PC-3 (cell line): ENCODE measurements at regions not wholly inside any gene's neighbourhood (a gene's known extent, or its start where the extent isn't known, plus 50 kb on each side); places are given as distances from the start of the nearest gene placed in this dataset.

Experiments used
- ATAC-seq: fragments of 200-7000 bp; cut with Tn5 transposase; 2 replicates; pipeline ENCODE4 v1.9.1; 2020; ENCODE audit warnings: mild to moderate bottlenecking, moderate library complexity
- BruUV-seq: library from RNA; stranded (reverse); fragments of 400-500 nt; replicated peaks from 2 replicates; lab custom pipeline; 2021; lab: Mats Ljungman, UMichigan
- CTCF ChIA-PET: fragments of 300-600 bp; sonication (Branson Sonifier 250); formaldehyde crosslinking; loops from one replicate; lab custom pipeline; 2022; ENCODE audit warnings: antibody characterized with exemption; lab: Charles Lee
- POLR2A ChIA-PET: fragments of 300-600 bp; sonication (Branson Sonifier 250); formaldehyde crosslinking; loops from one replicate; lab custom pipeline; 2022; ENCODE audit warnings: antibody characterized with exemption; ENCODE audit not compliant: unreplicated experiment; lab: Charles Lee
- DNase-seq: peaks from one replicate; pipeline ENCODE4 v3.0.0-alpha.2; 2015
- H2AFZ ChIP-seq: fragments of 300-600 bp; sonication (generic); 2 replicates; pipeline ENCODE4 v1.6.0; 2016; ENCODE audit warnings: antibody characterized with exemption, low read length
- H3F3A ChIP-seq: fragments of 300-600 bp; sonication (generic); one replicate; pipeline ENCODE4 v1.6.0; 2017; ENCODE audit warnings: antibody characterized with exemption, low read length, control low read depth, mild to moderate bottlenecking; ENCODE audit not compliant: unreplicated experiment
- H3K27ac ChIP-seq: fragments of 300-600 bp; sonication (generic); 2 replicates; pipeline ENCODE4 v1.5.1; 2016; ENCODE audit warnings: mild to moderate bottlenecking, low read length
- H3K27me3 ChIP-seq: fragments of 300-600 bp; sonication (generic); 2 replicates; pipeline ENCODE4 v1.6.1; 2016; ENCODE audit warnings: low read length, mixed read lengths
- H3K36me3 ChIP-seq: fragments of 300-600 bp; sonication (generic); 2 replicates; pipeline ENCODE4 v1.6.1; 2016; ENCODE audit warnings: low read depth, mixed run types, low read length, mixed read lengths
- H3K4me1 ChIP-seq: fragments of 300-600 bp; sonication (generic); 2 replicates; pipeline ENCODE4 v1.5.1; 2016; ENCODE audit warnings: low read length; ENCODE audit not compliant: insufficient read depth
- H3K4me2 ChIP-seq: fragments of 300-600 bp; sonication (generic); 2 replicates; pipeline ENCODE4 v1.6.0; 2016; ENCODE audit warnings: low read length
- H3K4me3 ChIP-seq: fragments of 300-600 bp; sonication (generic); 2 replicates; pipeline ENCODE4 v1.5.1; 2016; ENCODE audit warnings: mild to moderate bottlenecking, low read length, mixed read lengths
- H3K79me2 ChIP-seq: fragments of 300-600 bp; sonication (generic); 2 replicates; pipeline ENCODE4 v1.6.1; 2017; ENCODE audit warnings: low read length, mixed read lengths
- H3K9ac ChIP-seq: fragments of 300-600 bp; sonication (generic); 2 replicates; pipeline ENCODE4 v1.6.0; 2016; ENCODE audit warnings: mild to moderate bottlenecking, low read length
- H3K9me2 ChIP-seq: fragments of 300-600 bp; sonication (generic); replicated peaks from 2 replicates; pipeline ENCODE4 v1.6.1; 2016; ENCODE audit warnings: mixed run types, low read length, mixed read lengths
- H3K9me3 ChIP-seq: fragments of 300-600 bp; sonication (generic); 2 replicates; pipeline ENCODE4 v1.6.1; 2016; ENCODE audit warnings: low read length, mixed read lengths
- H4K20me1 ChIP-seq: fragments of 300-600 bp; sonication (generic); 2 replicates; pipeline ENCODE4 v1.6.1; 2016; ENCODE audit warnings: low read length, mixed read lengths
- CTCF ChIP-seq: fragments of 300-600 bp; sonication (generic); conservative IDR thresholded peaks from 2 replicates; pipeline ENCODE4 v1.5.1; 2017; ENCODE audit warnings: antibody characterized with exemption, low read depth, mild to moderate bottlenecking, low read length
- EZH2 ChIP-seq: fragments of 300-600 bp; sonication (generic); IDR thresholded peaks from one replicate; pipeline ENCODE4 v1.6.1; 2017; ENCODE audit warnings: antibody characterized with exemption, mild to moderate bottlenecking, low read length; ENCODE audit not compliant: unreplicated experiment
- EZH2phosphoT487 ChIP-seq: fragments of 300-600 bp; sonication (generic); IDR thresholded peaks from 2 replicates; pipeline ENCODE4 v1.6.1; 2018; ENCODE audit warnings: mild to moderate bottlenecking, antibody characterized with exemption, low read length, borderline replicate concordance
- intact Hi-C: fragments of 100-400 bp; cut with micrococcal nuclease; formaldehyde crosslinking; loops from 2 replicates; pipeline ENCODE4 v1.9.0; 2023

- Histone ChIP-seq H3K36me3 (no peaks in the 10 kb centered on the region), H3K4me3 (no peak overlapping the region), H3K27ac (no peak overlapping the region), H3K9me2 (no peaks in the 10 kb centered on the region), H3K79me2 (no peaks in the 10 kb centered on the region), H2AFZ (no peak overlapping the region), H3K4me1 (peaks cover 24% of the 10 kb centered on the region), H3K9ac (no peak overlapping the region), H3K4me2 (no peak overlapping the region), H3K9me3 (no peaks in the 10 kb centered on the region), H3K27me3 (no peaks in the 10 kb centered on the region), H3F3A (no peaks in the 10 kb centered on the region), H4K20me1 (no peaks in the 10 kb centered on the region)
- ATAC-seq (no peak), DNase-seq (peak; percentile 49)
- ChIA-PET POLR2A (no interaction called here), CTCF (no interaction called here)
- intact Hi-C loops: no loop called here
- TF ChIP-seq EZH2phosphoT487 (no peak), CTCF (no peak), EZH2 (no peak)
- BruUV-seq: no TSS peak
These were observed 51.0 kb upstream of the LIFR start for GRCh38 chr5:38607396-38607795.

GRCh38 chr5:38607930-38608564, 51.6 kb upstream of the LIFR start:
- no TSS peak for BruUV-seq
- intact Hi-C loops: no loop called here
- Histone ChIP-seq H4K20me1 (no peaks in the 10 kb centered on the region), H3K27me3 (no peaks in the 10 kb centered on the region), H3F3A (no peaks in the 10 kb centered on the region), H3K9me3 (no peaks in the 10 kb centered on the region), H3K9ac (no peak overlapping the region), H3K36me3 (no peaks in the 10 kb centered on the region), H3K4me2 (peak overlapping the region; percentile 15), H3K4me3 (no peak overlapping the region), H3K4me1 (peaks cover 22% of the 10 kb centered on the region), H2AFZ (no peak overlapping the region), H3K79me2 (no peaks in the 10 kb centered on the region), H3K27ac (no peak overlapping the region), H3K9me2 (no peaks in the 10 kb centered on the region)
- DNase-seq (peak; percentile 66), ATAC-seq (peak; percentile 73)
- POLR2A ChIA-PET: interaction anchor here (0.6 kb wide), 3 partner anchors 147 to 264 kb away, joined by 5 to 7 read pairs (median 5); no protein-coding TSS in a partner anchor
- TF ChIP-seq CTCF (no peak), EZH2 (no peak), EZH2phosphoT487 (no peak)
- CTCF ChIA-PET: no interaction called here

GRCh38 chr5:38608874-38609273, 52.4 kb upstream of the LIFR start:
- H2AFZ ChIP-seq: no peak overlapping the region
- no peaks in the 10 kb centered on the region for H3F3A ChIP-seq
- peaks cover 19% of the 10 kb centered on the region for H3K4me1 ChIP-seq
- H3K27ac ChIP-seq: no peak overlapping the region
- TF ChIP-seq EZH2 (no peak), CTCF (no peak), EZH2phosphoT487 (no peak)
- no peaks in the 10 kb centered on the region for H3K9me2 ChIP-seq
- POLR2A ChIA-PET: no interaction called here
- intact Hi-C loops: no loop called here
- H3K9ac ChIP-seq: no peak overlapping the region
- H3K79me2 ChIP-seq: no peaks in the 10 kb centered on the region
- CTCF ChIA-PET: no interaction called here
- no peak for ATAC-seq
- no peak overlapping the region for H3K4me2 ChIP-seq
- no peak overlapping the region for H3K4me3 ChIP-seq
- H3K36me3 ChIP-seq: no peaks in the 10 kb centered on the region
- H3K9me3 ChIP-seq: no peaks in the 10 kb centered on the region
- no peaks in the 10 kb centered on the region for H4K20me1 ChIP-seq
- H3K27me3 ChIP-seq: no peaks in the 10 kb centered on the region
- DNase-seq: no peak
- BruUV-seq: no TSS peak
